ENCODE measurements at regions not wholly inside any gene's neighbourhood (a gene's known extent, or its start where the extent isn't known, plus 50 kb on each side); places are given as distances from the start of the nearest gene placed in this dataset.
"Not testable (repeated sequence)": the region's sequence is repeated elsewhere in the genome, so short reads cannot be mapped to it uniquely, and the experiment has no call there.

DNA sequence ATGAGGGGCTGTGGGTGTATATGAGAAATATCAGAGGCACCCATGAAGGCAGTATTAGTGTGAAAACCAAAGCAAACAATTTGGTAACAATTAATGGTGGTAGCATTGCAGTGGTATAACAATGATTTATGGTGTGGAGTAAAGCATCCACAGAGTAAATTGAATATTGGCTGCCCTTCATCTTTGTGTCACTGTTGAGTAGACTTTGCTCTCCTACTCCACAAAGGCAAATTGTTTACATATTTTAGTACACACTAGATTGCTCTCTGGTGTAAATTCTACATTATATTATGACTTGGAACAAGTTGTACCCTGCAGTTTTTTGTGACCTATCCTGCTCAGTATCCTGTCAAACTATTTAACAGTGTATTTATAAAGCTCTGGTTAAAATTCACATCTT is 455.5 kb upstream of the RORB start:
- Histone ChIP-seq H3K4me3 (no peak overlapping the region), H3K9me3 (no peaks in the 10 kb centered on the region), H3K4me1 (no peaks in the 10 kb centered on the region), H3K27ac (no peak overlapping the region), H3K36me3 (no peaks in the 10 kb centered on the region), H3K27me3 (no peaks in the 10 kb centered on the region)
- no peak for DNase-seq
- intact Hi-C loops (cut with DNase I): no loop called here
- TF ChIP-seq, protein P1, sequence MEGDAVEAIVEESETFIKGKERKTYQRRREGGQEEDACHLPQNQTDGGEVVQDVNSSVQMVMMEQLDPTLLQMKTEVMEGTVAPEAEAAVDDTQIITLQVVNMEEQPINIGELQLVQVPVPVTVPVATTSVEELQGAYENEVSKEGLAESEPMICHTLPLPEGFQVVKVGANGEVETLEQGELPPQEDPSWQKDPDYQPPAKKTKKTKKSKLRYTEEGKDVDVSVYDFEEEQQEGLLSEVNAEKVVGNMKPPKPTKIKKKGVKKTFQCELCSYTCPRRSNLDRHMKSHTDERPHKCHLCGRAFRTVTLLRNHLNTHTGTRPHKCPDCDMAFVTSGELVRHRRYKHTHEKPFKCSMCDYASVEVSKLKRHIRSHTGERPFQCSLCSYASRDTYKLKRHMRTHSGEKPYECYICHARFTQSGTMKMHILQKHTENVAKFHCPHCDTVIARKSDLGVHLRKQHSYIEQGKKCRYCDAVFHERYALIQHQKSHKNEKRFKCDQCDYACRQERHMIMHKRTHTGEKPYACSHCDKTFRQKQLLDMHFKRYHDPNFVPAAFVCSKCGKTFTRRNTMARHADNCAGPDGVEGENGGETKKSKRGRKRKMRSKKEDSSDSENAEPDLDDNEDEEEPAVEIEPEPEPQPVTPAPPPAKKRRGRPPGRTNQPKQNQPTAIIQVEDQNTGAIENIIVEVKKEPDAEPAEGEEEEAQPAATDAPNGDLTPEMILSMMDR (IDR thresholded peaks at IDR 0.05): no peak
- TF ChIP-seq POLR2A (IDR thresholded peaks at IDR 0.05): no peak

DNA sequence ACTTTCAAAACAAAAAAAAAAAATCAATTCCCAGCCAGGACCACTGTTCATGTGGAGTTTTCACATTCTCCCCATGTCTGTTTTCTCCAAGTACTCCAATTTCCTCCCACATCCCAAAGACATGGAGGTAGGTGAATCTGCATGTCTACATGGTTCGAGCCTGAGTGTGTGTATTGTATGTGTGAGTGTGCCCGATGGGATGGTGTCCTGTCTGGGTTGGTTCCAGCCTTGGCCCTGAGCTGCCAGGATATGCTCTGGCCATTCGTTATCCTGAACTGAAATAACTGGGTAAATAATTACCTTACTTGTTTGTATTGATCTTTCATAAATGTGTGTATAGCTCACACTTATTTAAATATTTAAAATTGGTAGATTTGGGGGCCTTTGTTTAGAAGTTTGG is 452.3 kb upstream of the RORB start:
- intact Hi-C loops (cut with DNase I): no loop called here
- no peak overlapping the region for H3K27ac ChIP-seq
- no peaks in the 10 kb centered on the region for H3K9me3 ChIP-seq
- WGBS, 2 donors: 65 to 68% methylated on average over 3 of the region's 3 CpGs
- H3K27me3 ChIP-seq: no peaks in the 10 kb centered on the region
- TF ChIP-seq POLR2A (IDR thresholded peaks at IDR 0.05): no peak
- TF ChIP-seq, protein P1 (IDR thresholded peaks at IDR 0.05): no peak
- DNase-seq: no peak
- H3K4me1 ChIP-seq: no peaks in the 10 kb centered on the region
- no peak overlapping the region for H3K4me3 ChIP-seq
- H3K36me3 ChIP-seq: no peaks in the 10 kb centered on the region

DNA sequence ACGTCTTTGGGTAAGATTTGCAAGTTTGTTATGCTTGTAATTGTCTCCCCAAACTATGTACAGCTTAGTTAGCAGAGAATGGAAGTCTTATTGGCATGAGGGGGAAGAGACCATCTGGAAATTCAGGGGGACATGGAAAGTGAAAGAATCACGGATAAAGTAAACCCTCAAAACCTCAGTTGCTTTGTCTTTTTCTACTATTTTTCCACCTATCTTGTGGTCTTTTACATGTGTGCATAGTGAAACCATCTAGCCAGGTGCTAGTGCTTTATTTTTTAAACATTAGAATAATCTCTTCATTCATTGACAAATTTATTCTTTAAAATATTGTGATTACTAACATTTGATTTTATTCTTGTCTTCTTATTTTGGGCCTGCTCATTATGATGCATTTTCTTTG is 441.1 kb upstream of the RORB start:
- H3K9me3 ChIP-seq: no peaks in the 10 kb centered on the region
- 45 to 61% methylated on average over 2 of the region's 2 CpGs for WGBS, 2 donors
- no peaks in the 10 kb centered on the region for H3K27me3 ChIP-seq
- no peak overlapping the region for H3K4me3 ChIP-seq
- intact Hi-C loops (cut with DNase I): no loop called here
- no peaks in the 10 kb centered on the region for H3K4me1 ChIP-seq
- DNase-seq: no peak
- no peak overlapping the region for H3K27ac ChIP-seq
- no peaks in the 10 kb centered on the region for H3K36me3 ChIP-seq
- TF ChIP-seq, protein P1 (IDR thresholded peaks at IDR 0.05): no peak
- TF ChIP-seq POLR2A (IDR thresholded peaks at IDR 0.05): no peak

DNA sequence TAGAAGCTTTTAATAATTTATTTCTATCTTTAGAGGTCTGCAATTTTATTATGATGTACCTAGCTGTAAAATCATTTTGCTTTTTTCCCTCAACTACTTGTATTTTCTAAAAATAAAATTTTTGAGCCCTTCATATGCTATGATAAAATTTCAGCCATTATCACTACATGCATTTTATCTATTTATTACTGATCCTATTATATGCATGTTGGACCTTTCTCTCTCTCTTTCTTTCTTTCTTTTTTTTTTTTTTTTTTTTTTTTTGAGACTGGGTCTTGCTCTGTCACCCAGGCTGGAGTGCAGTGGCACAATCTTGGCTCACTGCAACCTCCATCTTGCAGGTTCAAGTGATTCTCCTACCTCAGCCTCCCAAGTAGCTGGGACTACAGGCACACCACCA is 440.1 kb upstream of the RORB start:
- H3K9me3 ChIP-seq; H3K4me3 ChIP-seq; H3K36me3 ChIP-seq; H3K27ac ChIP-seq; intact Hi-C loops (cut with DNase I); DNase-seq; H3K27me3 ChIP-seq; H3K4me1 ChIP-seq: not testable (repeated sequence)

DNA sequence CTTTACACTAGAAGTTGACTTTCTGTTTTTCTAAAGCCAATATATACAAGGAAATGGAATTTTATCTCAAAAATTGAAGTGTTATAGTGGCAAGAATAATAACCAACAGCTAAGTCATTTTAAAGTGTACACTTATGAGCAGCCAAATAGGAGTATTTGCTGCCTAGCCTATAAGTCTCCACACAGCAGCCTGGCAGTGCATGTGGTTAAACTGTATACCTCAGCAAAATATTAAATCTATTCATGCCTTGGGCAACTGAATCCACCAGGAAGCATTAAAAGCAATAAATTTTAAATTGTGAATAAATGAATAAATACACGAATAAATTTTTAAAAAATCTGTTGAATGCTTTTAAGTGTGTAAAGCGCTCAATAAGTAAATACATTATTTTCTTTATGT is 432.4 kb upstream of the RORB start:
- H3K4me1 ChIP-seq: no peaks in the 10 kb centered on the region
- H3K4me3 ChIP-seq: no peak overlapping the region
- DNase-seq: no peak
- no peaks in the 10 kb centered on the region for H3K27me3 ChIP-seq
- WGBS, 2 donors: 92 to 93% methylated on average over 2 of the region's 2 CpGs
- TF ChIP-seq POLR2A (IDR thresholded peaks at IDR 0.05): no peak
- TF ChIP-seq, protein P1 (IDR thresholded peaks at IDR 0.05): no peak
- intact Hi-C loops (cut with DNase I): no loop called here
- no peak overlapping the region for H3K27ac ChIP-seq
- H3K36me3 ChIP-seq: no peaks in the 10 kb centered on the region
- H3K9me3 ChIP-seq: no peaks in the 10 kb centered on the region

DNA sequence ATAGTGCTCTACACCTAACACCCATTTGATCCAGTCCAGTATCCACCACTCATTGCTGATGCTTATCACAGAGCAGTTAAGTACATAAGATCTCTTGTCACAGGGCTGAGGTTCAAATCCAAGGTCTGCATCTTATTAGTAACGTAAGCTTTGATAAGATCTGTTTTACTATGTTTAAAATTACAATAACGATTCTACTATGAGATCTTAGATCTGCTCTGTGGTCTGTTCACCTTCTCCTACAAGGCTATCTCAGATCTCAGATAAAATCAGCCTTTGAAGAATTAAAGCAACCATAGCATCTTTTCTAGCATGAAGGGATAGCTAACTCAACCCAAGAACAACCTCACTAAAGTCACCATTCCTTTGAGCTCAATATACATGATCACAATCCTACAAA is 431.0 kb upstream of the RORB start:
- intact Hi-C loops (cut with DNase I): no loop called here
- 81 to 84% methylated on average over 2 of the region's 2 CpGs for WGBS, 2 donors
- TF ChIP-seq, protein P1 (IDR thresholded peaks at IDR 0.05): no peak
- TF ChIP-seq POLR2A (IDR thresholded peaks at IDR 0.05): no peak
- H3K27me3 ChIP-seq: no peaks in the 10 kb centered on the region
- no peaks in the 10 kb centered on the region for H3K9me3 ChIP-seq
- H3K27ac ChIP-seq: no peak overlapping the region
- no peak overlapping the region for H3K4me3 ChIP-seq
- no peaks in the 10 kb centered on the region for H3K4me1 ChIP-seq
- H3K36me3 ChIP-seq: no peaks in the 10 kb centered on the region
- no peak for DNase-seq
